OCI-LY7 (cell line): ENCODE measurements at regions not wholly inside any gene's neighbourhood (a gene's known extent, or its start where the extent isn't known, plus 50 kb on each side); places are given as distances from the start of the nearest gene placed in this dataset.

Experiments
- BruUV-seq: library from RNA; stranded (reverse); fragments of 400-500 nt; replicated peaks from 2 replicates; lab custom pipeline; 2021; lab: Mats Ljungman, UMichigan
- CTCF ChIA-PET: fragments of 300-600 bp; sonication (Branson Sonifier 250); formaldehyde crosslinking; loops from one replicate; lab custom pipeline; 2022; ENCODE audit warnings: antibody characterized with exemption; ENCODE audit not compliant: unreplicated experiment; lab: Charles Lee
- POLR2A ChIA-PET: fragments of 300-600 bp; sonication (Branson Sonifier 250); formaldehyde crosslinking; loops from one replicate; lab custom pipeline; 2022; ENCODE audit warnings: antibody characterized with exemption; lab: Charles Lee
- DNase-seq: peaks from one replicate; pipeline ENCODE4 v3.0.0-alpha.2; 2015; ENCODE audit warnings: low spot score
- H2AFZ ChIP-seq: fragments of 200-600 bp; sonication (generic), shearing (Covaris generic); 2 replicates; pipeline ENCODE4 v1.6.1; 2014; ENCODE audit warnings: mild to moderate bottlenecking, antibody characterized with exemption, low read length, moderate library complexity
- H3K27ac ChIP-seq: fragments of 200-600 bp; sonication (generic); 2 replicates; pipeline ENCODE4 v1.5.1; 2014; ENCODE audit warnings: mixed run types, low read depth, mild to moderate bottlenecking, moderate library complexity, low read length, inconsistent platforms; ENCODE audit not compliant: poor library complexity, severe bottlenecking
- H3K36me3 ChIP-seq: fragments of 200-600 bp; sonication (generic); 2 replicates; pipeline ENCODE4 v1.6.1; 2014; ENCODE audit warnings: mild to moderate bottlenecking, antibody characterized with exemption, low read length, moderate library complexity, mixed read lengths; ENCODE audit not compliant: insufficient read depth
- H3K4me1 ChIP-seq: fragments of 200-600 bp; sonication (generic); 2 replicates; pipeline ENCODE4 v1.5.1; 2014; ENCODE audit warnings: mild to moderate bottlenecking, low read length; ENCODE audit not compliant: insufficient read depth, poor library complexity, severe bottlenecking
- H3K4me2 ChIP-seq: fragments of 200-600 bp; sonication (generic); 2 replicates; pipeline ENCODE4 v1.6.1; 2014; ENCODE audit warnings: mild to moderate bottlenecking, low read length
- H3K4me3 ChIP-seq: fragments of 200-600 bp; sonication (generic); 2 replicates; pipeline ENCODE4 v1.5.1; 2014; ENCODE audit warnings: mild to moderate bottlenecking, low read depth, low read length; ENCODE audit not compliant: poor library complexity, severe bottlenecking
- H3K79me2 ChIP-seq: fragments of 200-600 bp; sonication (generic); 2 replicates; pipeline ENCODE4 v1.6.1; 2016; ENCODE audit warnings: low read depth, mild to moderate bottlenecking, low read length, moderate library complexity, mixed read lengths; ENCODE audit not compliant: insufficient read depth
- H3K9me2 ChIP-seq: fragments of 200-600 bp; sonication (generic); 2 replicates; pipeline ENCODE4 v1.6.1; 2016; ENCODE audit warnings: mild to moderate bottlenecking, low read length, mixed read lengths; ENCODE audit not compliant: insufficient read depth
- H3K9me3 ChIP-seq: fragments of 200-600 bp; sonication (generic); 2 replicates; pipeline ENCODE4 v1.6.1; 2014; ENCODE audit warnings: mild to moderate bottlenecking, mixed run types, low read length, mixed read lengths
- H4K20me1 ChIP-seq: fragments of 200-600 bp; sonication (generic); 2 replicates; pipeline ENCODE4 v1.6.1; 2014; ENCODE audit warnings: mild to moderate bottlenecking, antibody characterized with exemption, low read length, moderate library complexity, mixed read lengths; ENCODE audit not compliant: insufficient read depth
- EZH2phosphoT487 ChIP-seq: fragments of 200-600 bp; sonication (generic); IDR thresholded peaks from 2 replicates; pipeline ENCODE4 v1.6.1; 2018; ENCODE audit warnings: low read depth, borderline replicate concordance, mild to moderate bottlenecking, mixed run types, antibody characterized with exemption, low read length, moderate library complexity, mixed read lengths
- intact Hi-C: fragments of 100-400 bp; cut with micrococcal nuclease; formaldehyde crosslinking; loops from one replicate; pipeline ENCODE4 v1.10.0; 2022; ENCODE audit not compliant: unreplicated experiment
- TF ChIP-seq, protein P1 (sequence below): fragments of 200-600 bp; sonication (generic); conservative IDR thresholded peaks from 2 replicates; pipeline ENCODE4 v1.5.1; 2014; ENCODE audit warnings: mild to moderate bottlenecking, antibody characterized with exemption, low read length, moderate library complexity, mixed read lengths

DNA sequence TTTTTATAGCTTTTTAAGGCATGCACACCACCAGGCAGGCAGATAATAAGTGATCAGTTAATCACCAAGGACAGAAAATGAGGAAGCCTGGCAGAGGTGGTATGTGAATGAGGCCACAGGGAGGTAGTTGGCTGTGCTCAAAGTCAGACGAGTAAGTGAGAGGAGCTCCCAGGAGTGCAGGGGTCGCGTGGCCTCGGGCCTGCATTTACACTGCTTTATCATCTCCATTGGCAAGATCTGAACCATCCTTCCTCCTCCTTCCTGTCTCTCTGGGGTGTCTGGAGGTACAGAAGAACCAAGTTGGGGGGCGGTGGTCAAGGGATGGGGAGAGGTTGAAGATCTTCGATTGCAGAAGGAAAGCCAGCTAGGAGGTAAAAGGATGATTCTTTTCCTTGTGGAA, 320.1 kb downstream of the SOX9 start:
- no peaks in the 10 kb centered on the region for H4K20me1 ChIP-seq
- no peak for DNase-seq
- intact Hi-C loops, result no loop called here
- H3K36me3 ChIP-seq, result no peaks in the 10 kb centered on the region
- no TSS peak for BruUV-seq
- ChIA-PET POLR2A (interaction anchor here (0.6 to 0.9 kb wide), 2 partner anchors 16 to 58 kb away, joined by 3 read pairs; no protein-coding TSS in a partner anchor), CTCF (no interaction called here)
- no peak overlapping the region for H3K27ac ChIP-seq
- H3K79me2 ChIP-seq, result no peaks in the 10 kb centered on the region
- H3K9me2 ChIP-seq, result no peaks in the 10 kb centered on the region
- H3K9me3 ChIP-seq, result no peaks in the 10 kb centered on the region
- no peaks in the 10 kb centered on the region for H3K4me1 ChIP-seq
- H3K4me2 ChIP-seq, result no peak overlapping the region
- TF ChIP-seq, protein P1, sequence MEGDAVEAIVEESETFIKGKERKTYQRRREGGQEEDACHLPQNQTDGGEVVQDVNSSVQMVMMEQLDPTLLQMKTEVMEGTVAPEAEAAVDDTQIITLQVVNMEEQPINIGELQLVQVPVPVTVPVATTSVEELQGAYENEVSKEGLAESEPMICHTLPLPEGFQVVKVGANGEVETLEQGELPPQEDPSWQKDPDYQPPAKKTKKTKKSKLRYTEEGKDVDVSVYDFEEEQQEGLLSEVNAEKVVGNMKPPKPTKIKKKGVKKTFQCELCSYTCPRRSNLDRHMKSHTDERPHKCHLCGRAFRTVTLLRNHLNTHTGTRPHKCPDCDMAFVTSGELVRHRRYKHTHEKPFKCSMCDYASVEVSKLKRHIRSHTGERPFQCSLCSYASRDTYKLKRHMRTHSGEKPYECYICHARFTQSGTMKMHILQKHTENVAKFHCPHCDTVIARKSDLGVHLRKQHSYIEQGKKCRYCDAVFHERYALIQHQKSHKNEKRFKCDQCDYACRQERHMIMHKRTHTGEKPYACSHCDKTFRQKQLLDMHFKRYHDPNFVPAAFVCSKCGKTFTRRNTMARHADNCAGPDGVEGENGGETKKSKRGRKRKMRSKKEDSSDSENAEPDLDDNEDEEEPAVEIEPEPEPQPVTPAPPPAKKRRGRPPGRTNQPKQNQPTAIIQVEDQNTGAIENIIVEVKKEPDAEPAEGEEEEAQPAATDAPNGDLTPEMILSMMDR, result no peak
- TF ChIP-seq EZH2phosphoT487, result no peak
- no peak overlapping the region for H3K4me3 ChIP-seq
- no peak overlapping the region for H2AFZ ChIP-seq

DNA sequence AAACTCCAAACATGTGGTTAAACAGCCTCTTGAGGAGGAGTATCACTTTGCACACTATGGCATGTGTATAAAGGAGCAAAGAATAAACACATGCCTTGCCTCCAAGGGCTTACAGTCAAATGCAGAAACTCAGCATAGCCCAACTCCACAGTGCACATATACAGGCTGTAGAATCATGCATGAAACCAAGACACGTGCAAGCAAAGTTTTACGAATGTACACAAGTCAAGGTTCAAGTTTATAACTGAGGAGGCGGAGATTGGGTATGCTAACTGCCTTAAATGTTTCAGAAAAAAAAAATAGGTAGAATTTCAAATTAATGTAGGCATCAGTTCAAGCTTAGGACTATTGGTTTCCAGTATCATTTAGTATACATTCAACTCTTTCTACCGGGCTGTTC, 321.1 kb downstream of the SOX9 start:
- no peaks in the 10 kb centered on the region for H3K79me2 ChIP-seq
- DNase-seq, result no peak
- H3K36me3 ChIP-seq, result no peaks in the 10 kb centered on the region
- H3K9me3 ChIP-seq, result no peaks in the 10 kb centered on the region
- intact Hi-C loops, result no loop called here
- POLR2A ChIA-PET, result no interaction called here
- CTCF ChIA-PET, result no interaction called here
- no TSS peak for BruUV-seq
- no peak overlapping the region for H2AFZ ChIP-seq
- TF ChIP-seq, protein P1, result no peak
- TF ChIP-seq EZH2phosphoT487, result no peak
- H3K4me1 ChIP-seq, result no peaks in the 10 kb centered on the region
- no peaks in the 10 kb centered on the region for H4K20me1 ChIP-seq
- no peak overlapping the region for H3K27ac ChIP-seq
- no peak overlapping the region for H3K4me2 ChIP-seq
- no peak overlapping the region for H3K4me3 ChIP-seq
- H3K9me2 ChIP-seq, result no peaks in the 10 kb centered on the region

DNA sequence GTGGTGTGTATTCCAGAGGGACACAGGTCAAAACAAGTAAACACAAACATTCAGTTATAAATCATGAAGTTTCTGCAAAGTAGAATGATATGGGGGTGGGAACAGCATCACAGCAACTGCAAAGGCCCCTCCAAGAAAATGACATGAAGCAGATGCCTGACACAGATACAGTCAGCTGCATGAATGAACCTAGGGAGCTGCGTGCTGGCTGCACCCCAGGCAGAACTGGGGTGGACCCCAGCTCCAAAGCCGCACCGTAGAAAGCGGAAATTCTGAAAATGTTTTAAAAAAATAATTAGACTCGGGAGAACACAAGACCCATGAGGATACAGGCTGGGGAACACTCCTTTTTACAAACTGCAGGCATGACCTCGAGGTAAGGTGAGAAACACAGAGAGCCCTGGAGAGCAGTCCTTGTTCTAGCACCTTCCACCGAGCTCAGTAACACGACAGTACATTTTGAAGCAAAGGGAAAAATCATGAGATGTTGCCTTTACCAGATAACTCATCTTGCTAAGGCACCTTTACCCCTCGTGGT, 323.8 kb downstream of the SOX9 start:
- no TSS peak for BruUV-seq
- POLR2A ChIA-PET, result interaction anchor here (0.6 to 0.9 kb wide), 2 partner anchors 12 to 13 kb away, joined by 3 read pairs; no protein-coding TSS in a partner anchor
- no peak overlapping the region for H3K4me3 ChIP-seq

More for the DNA sequence above, 323.8 kb downstream of the SOX9 start:
- H3K4me2 ChIP-seq, result no peak overlapping the region
- H3K36me3 ChIP-seq, result no peaks in the 10 kb centered on the region
- no peaks in the 10 kb centered on the region for H3K4me1 ChIP-seq
- intact Hi-C loops, result no loop called here
- H3K9me3 ChIP-seq, result no peaks in the 10 kb centered on the region
- TF ChIP-seq, protein P1, result no peak
- no peak for TF ChIP-seq EZH2phosphoT487
- H2AFZ ChIP-seq, result no peak overlapping the region
- CTCF ChIA-PET, result no interaction called here
- H3K9me2 ChIP-seq, result no peaks in the 10 kb centered on the region
- no peak for DNase-seq
- H3K27ac ChIP-seq, result no peak overlapping the region
- H3K79me2 ChIP-seq, result no peaks in the 10 kb centered on the region
- H4K20me1 ChIP-seq, result no peaks in the 10 kb centered on the region
